Natural killer cell treated with Interleukin-12 subunit alpha and Interleukin-12 subunit beta and Interleukin-15 and Interleukin-18, amount 100 ng/mL, for 72 hours (primary cell): ENCODE measurements at regions not wholly inside any gene's neighbourhood (a gene's known extent, or its start where the extent isn't known, plus 50 kb on each side); places are given as distances from the start of the nearest gene placed in this dataset.
"Not testable (repeated sequence)": the region's sequence is repeated elsewhere in the genome, so short reads cannot be mapped to it uniquely, and the experiment has no call there.

ENCODE experiments used
- ATAC-seq, 2 donors: fragments of 150-1000 bp; cut with Tn5 transposase in 1 of 2; sonication (Bioruptor Pico), chemical (Tn5 transposase) in 1 of 2; 2 replicates each; pipeline ENCODE4 v1.10.0; 2021
- DNase-seq: peaks from one replicate; pipeline ENCODE4 v3.0.0; 2022; ENCODE audit warnings: low spot score
- H3K27ac Mint-ChIP-seq, 2 donors: 1 replicate in 1 of 2; 2 replicates in 1 of 2; pipeline ENCODE4 v1.8.0; 2022; ENCODE audit warnings: mixed read lengths in 2 of 2, mild to moderate bottlenecking in 1 of 2, moderate library complexity in 1 of 2
- H3K27me3 Mint-ChIP-seq, 2 donors: 1 replicate in 1 of 2; 2 replicates in 1 of 2; pipeline ENCODE4 v1.8.0; 2022; ENCODE audit warnings: mixed read lengths in 2 of 2
- H3K36me3 Mint-ChIP-seq: one replicate; pipeline ENCODE4 v1.8.0; 2022; ENCODE audit warnings: mixed read lengths
- H3K4me1 Mint-ChIP-seq, 2 donors: 1 replicate in 1 of 2; 2 replicates in 1 of 2; pipeline ENCODE4 v1.8.0; 2022; ENCODE audit warnings: low read depth in 2 of 2, mixed read lengths in 2 of 2, mild to moderate bottlenecking in 1 of 2
- H3K4me3 Mint-ChIP-seq: one replicate; pipeline ENCODE4 v1.8.0; 2022; ENCODE audit warnings: mixed read lengths
- H3K9me3 Mint-ChIP-seq: 2 replicates; pipeline ENCODE4 v1.8.0; 2022; ENCODE audit warnings: mixed read lengths

GRCh38 chr21:15449556-15449955, 280.2 kb upstream of the USP25 start:
- Mint-ChIP-seq H3K27me3 (peaks cover 3 to 8% of the 10 kb centered on the region in 2 donors), H3K36me3 (peaks cover 7% of the 10 kb centered on the region), H3K27ac (no peak overlapping the region), H3K9me3 (peaks cover 6% of the 10 kb centered on the region), H3K4me1 (no peaks in the 10 kb centered on the region), H3K4me3 (no peak overlapping the region)
- ATAC-seq (no peak), DNase-seq (no peak)

GRCh38 chr21:15453261-15453660, 276.5 kb upstream of the USP25 start:
- peaks cover 3 to 8% of the 10 kb centered on the region in 2 donors for H3K27me3 Mint-ChIP-seq
- no peaks in the 10 kb centered on the region for H3K4me1 Mint-ChIP-seq
- ATAC-seq (no peak), DNase-seq (no peak)
- no peak overlapping the region for H3K27ac Mint-ChIP-seq
- no peak overlapping the region for H3K4me3 Mint-ChIP-seq
- peaks cover 6% of the 10 kb centered on the region for H3K9me3 Mint-ChIP-seq
- H3K36me3 Mint-ChIP-seq: peaks cover 7% of the 10 kb centered on the region

- not testable (repeated sequence) for H3K9me3 Mint-ChIP-seq, H3K27ac Mint-ChIP-seq, DNase-seq, H3K27me3 Mint-ChIP-seq, ATAC-seq, H3K4me3 Mint-ChIP-seq, H3K4me1 Mint-ChIP-seq, H3K36me3 Mint-ChIP-seq
Observed at GRCh38 chr21:15453785-15454184, 276.0 kb upstream of the USP25 start.

GRCh38 chr21:15454931-15455330, 274.9 kb upstream of the USP25 start:
- H3K27me3 Mint-ChIP-seq, DNase-seq, H3K36me3 Mint-ChIP-seq, H3K4me1 Mint-ChIP-seq, H3K27ac Mint-ChIP-seq, H3K9me3 Mint-ChIP-seq, ATAC-seq, H3K4me3 Mint-ChIP-seq: not testable (repeated sequence)

GRCh38 chr21:15455819-15456462, 273.8 kb upstream of the USP25 start:
- ATAC-seq (no peak), DNase-seq (no peak)
- H3K27me3 Mint-ChIP-seq: peaks cover 3 to 8% of the 10 kb centered on the region in 2 donors
- H3K27ac Mint-ChIP-seq: no peak overlapping the region
- H3K4me3 Mint-ChIP-seq: no peak overlapping the region
- no peaks in the 10 kb centered on the region for H3K9me3 Mint-ChIP-seq
- H3K4me1 Mint-ChIP-seq: peaks cover 0 to 4% of the 10 kb centered on the region in 2 donors
- H3K36me3 Mint-ChIP-seq: no peaks in the 10 kb centered on the region

- H3K4me1 Mint-ChIP-seq: peaks cover 0 to 4% of the 10 kb centered on the region in 2 donors
- ATAC-seq (no peak), DNase-seq (no peak)
- no peaks in the 10 kb centered on the region for H3K36me3 Mint-ChIP-seq
- H3K9me3 Mint-ChIP-seq: no peaks in the 10 kb centered on the region
- H3K27ac Mint-ChIP-seq: no peak overlapping the region
- no peak overlapping the region for H3K4me3 Mint-ChIP-seq
- peaks cover 3 to 9% of the 10 kb centered on the region in 2 donors for H3K27me3 Mint-ChIP-seq
Observed at GRCh38 chr21:15457965-15458364, 271.8 kb upstream of the USP25 start.

- Mint-ChIP-seq H3K9me3 (no peaks in the 10 kb centered on the region), H3K27ac (no peak overlapping the region), H3K36me3 (no peaks in the 10 kb centered on the region), H3K4me1 (peaks cover 0 to 4% of the 10 kb centered on the region in 2 donors), H3K27me3 (peaks cover 0 to 8% of the 10 kb centered on the region in 2 donors), H3K4me3 (no peak overlapping the region)
- no peak for ATAC-seq
- no peak for DNase-seq
Observed at GRCh38 chr21:15462092-15462491, 267.7 kb upstream of the USP25 start.

GRCh38 chr21:15466329-15466728, 263.5 kb upstream of the USP25 start:
- ATAC-seq (no peak), DNase-seq (no peak)
- Mint-ChIP-seq H3K27ac (no peak overlapping the region), H3K4me1 (no peaks in the 10 kb centered on the region), H3K36me3 (no peaks in the 10 kb centered on the region), H3K9me3 (no peaks in the 10 kb centered on the region), H3K4me3 (no peak overlapping the region), H3K27me3 (peaks cover 0 to 16% of the 10 kb centered on the region in 2 donors)

GRCh38 chr21:15468368-15468767, 261.4 kb upstream of the USP25 start:
- Mint-ChIP-seq H3K9me3 (no peaks in the 10 kb centered on the region), H3K4me1 (no peaks in the 10 kb centered on the region), H3K27me3 (peaks cover under 1 to 17% of the 10 kb centered on the region in 2 donors), H3K4me3 (no peak overlapping the region), H3K27ac (no peak overlapping the region), H3K36me3 (no peaks in the 10 kb centered on the region)
- no peak for ATAC-seq
- DNase-seq: no peak

- no peak for ATAC-seq
- Mint-ChIP-seq H3K27ac (no peak overlapping the region), H3K27me3 (peaks cover 3 to 21% of the 10 kb centered on the region in 2 donors), H3K36me3 (peaks cover 7% of the 10 kb centered on the region), H3K4me1 (no peaks in the 10 kb centered on the region), H3K9me3 (peaks cover 3% of the 10 kb centered on the region), H3K4me3 (no peak overlapping the region)
- DNase-seq: no peak
Observed at GRCh38 chr21:15472108-15473040, 257.4 kb upstream of the USP25 start.

GRCh38 chr21:15477773-15478172, 252.0 kb upstream of the USP25 start:
- not testable (repeated sequence) for H3K9me3 Mint-ChIP-seq, H3K36me3 Mint-ChIP-seq, H3K27ac Mint-ChIP-seq, H3K4me3 Mint-ChIP-seq, ATAC-seq, DNase-seq, H3K4me1 Mint-ChIP-seq, H3K27me3 Mint-ChIP-seq

GRCh38 chr21:15480160-15480559, 249.6 kb upstream of the USP25 start:
- peaks cover 0 to 4% of the 10 kb centered on the region in 2 donors for H3K4me1 Mint-ChIP-seq
- peaks cover 6% of the 10 kb centered on the region for H3K9me3 Mint-ChIP-seq
- DNase-seq (no peak), ATAC-seq (no peak)
- peaks cover 7% of the 10 kb centered on the region for H3K36me3 Mint-ChIP-seq
- no peaks in the 10 kb centered on the region for H3K27me3 Mint-ChIP-seq
- H3K27ac Mint-ChIP-seq: no peak overlapping the region
- no peak overlapping the region for H3K4me3 Mint-ChIP-seq

- peak; percentile 92 to 96 for ATAC-seq
- Mint-ChIP-seq H3K9me3 (no peaks in the 10 kb centered on the region), H3K36me3 (no peaks in the 10 kb centered on the region), H3K4me1 (peaks cover 0 to 4% of the 10 kb centered on the region in 2 donors), H3K4me3 (no peak overlapping the region), H3K27me3 (no peaks in the 10 kb centered on the region), H3K27ac (no peak overlapping the region)
- peak; percentile 85 for DNase-seq
Observed at GRCh38 chr21:15483138-15483780, 246.5 kb upstream of the USP25 start.
